ENCODE measurements at regions not wholly inside any gene's neighbourhood (a gene's known extent, or its start where the extent isn't known, plus 50 kb on each side); places are given as distances from the start of the nearest gene placed in this dataset.

DNA sequence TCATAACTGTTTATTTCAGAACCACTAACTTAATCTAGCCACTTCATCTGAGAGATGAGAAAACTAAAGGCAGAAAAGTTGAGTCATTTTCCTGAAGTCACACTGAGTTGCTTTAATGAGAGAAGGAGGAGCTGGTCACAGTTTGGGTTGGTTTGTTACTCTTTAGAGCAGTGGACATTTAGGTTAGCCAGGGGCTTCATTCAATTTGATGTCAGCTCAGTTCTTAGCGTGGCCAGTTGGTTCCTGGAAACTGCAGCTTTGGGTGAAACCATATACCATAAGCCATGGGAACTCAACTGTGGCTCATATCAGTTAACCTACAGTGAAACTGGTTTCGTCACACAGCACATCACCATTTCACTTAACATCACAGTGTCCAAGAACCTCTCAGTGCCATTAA is 59.2 kb upstream of the ADORA2B start:
- TF ChIP-seq, protein P1, sequence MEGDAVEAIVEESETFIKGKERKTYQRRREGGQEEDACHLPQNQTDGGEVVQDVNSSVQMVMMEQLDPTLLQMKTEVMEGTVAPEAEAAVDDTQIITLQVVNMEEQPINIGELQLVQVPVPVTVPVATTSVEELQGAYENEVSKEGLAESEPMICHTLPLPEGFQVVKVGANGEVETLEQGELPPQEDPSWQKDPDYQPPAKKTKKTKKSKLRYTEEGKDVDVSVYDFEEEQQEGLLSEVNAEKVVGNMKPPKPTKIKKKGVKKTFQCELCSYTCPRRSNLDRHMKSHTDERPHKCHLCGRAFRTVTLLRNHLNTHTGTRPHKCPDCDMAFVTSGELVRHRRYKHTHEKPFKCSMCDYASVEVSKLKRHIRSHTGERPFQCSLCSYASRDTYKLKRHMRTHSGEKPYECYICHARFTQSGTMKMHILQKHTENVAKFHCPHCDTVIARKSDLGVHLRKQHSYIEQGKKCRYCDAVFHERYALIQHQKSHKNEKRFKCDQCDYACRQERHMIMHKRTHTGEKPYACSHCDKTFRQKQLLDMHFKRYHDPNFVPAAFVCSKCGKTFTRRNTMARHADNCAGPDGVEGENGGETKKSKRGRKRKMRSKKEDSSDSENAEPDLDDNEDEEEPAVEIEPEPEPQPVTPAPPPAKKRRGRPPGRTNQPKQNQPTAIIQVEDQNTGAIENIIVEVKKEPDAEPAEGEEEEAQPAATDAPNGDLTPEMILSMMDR (IDR thresholded peaks at IDR 0.05), result no peak
- TF ChIP-seq EP300 (IDR thresholded peaks at IDR 0.05) (no peak), POLR2A (IDR thresholded peaks at IDR 0.05; ENCODE audit: low read depth) (no peak)
